CD8-positive, alpha-beta memory T cell (primary cell): ENCODE measurements at regions not wholly inside any gene's neighbourhood (a gene's known extent, or its start where the extent isn't known, plus 50 kb on each side); places are given as distances from the start of the nearest gene placed in this dataset.

Source experiments
- CTCF ChIA-PET: fragments of 350-600 bp; sonication (Branson Sonifier 250); formaldehyde crosslinking; loops from one replicate; lab custom pipeline; 2021; ENCODE audit warnings: antibody characterized with exemption; lab: Charles Lee
- POLR2A ChIA-PET: fragments of 350-600 bp; sonication (Branson Sonifier 250); formaldehyde crosslinking; loops from one replicate; lab custom pipeline; 2021; ENCODE audit warnings: antibody characterized with exemption; lab: Charles Lee
- DNase-seq, 5 donors: peaks; one replicate each; pipeline versions ENCODE4 v3.0.0 to v3.0.0-alpha.2; 2020 to 2022; ENCODE audit warnings: mixed read lengths in 1 of 5
- H3K27ac ChIP-seq: one replicate; pipeline ENCODE4 v1.7.0; 2013; ENCODE audit warnings: low read depth, mild to moderate bottlenecking, low read length, moderate library complexity
- H3K27me3 ChIP-seq: 2 replicates; pipeline ENCODE4 v1.7.0; 2013; ENCODE audit warnings: low read length, mild to moderate bottlenecking; ENCODE audit not compliant: insufficient read depth, poor library complexity, severe bottlenecking
- H3K36me3 ChIP-seq: 2 replicates; pipeline ENCODE4 v1.7.0; 2013; ENCODE audit warnings: mild to moderate bottlenecking, low read length, moderate library complexity; ENCODE audit not compliant: insufficient read depth
- H3K4me1 ChIP-seq: 2 replicates; pipeline ENCODE4 v1.7.0; 2013; ENCODE audit warnings: mild to moderate bottlenecking, low read length, moderate library complexity; ENCODE audit not compliant: insufficient read depth
- H3K4me3 ChIP-seq: 2 replicates; pipeline ENCODE4 v1.7.0; 2013; ENCODE audit warnings: mild to moderate bottlenecking, low read length
- H3K9me3 ChIP-seq: 2 replicates; pipeline ENCODE4 v1.7.0; 2013; ENCODE audit warnings: mild to moderate bottlenecking, low read length
- H3K27ac Mint-ChIP-seq, 8 donors: one replicate each; pipeline ENCODE4 v1.8.0; 2020 to 2021; ENCODE audit warnings: mixed read lengths in 8 of 8, mild to moderate bottlenecking in 6 of 8, inconsistent platforms in 3 of 8, moderate library complexity in 3 of 8
- H3K27me3 Mint-ChIP-seq, 2 donors: one replicate each; pipeline ENCODE4 v1.8.0; 2020 to 2021; ENCODE audit warnings: mixed read lengths in 2 of 2, mild to moderate bottlenecking in 1 of 2, moderate library complexity in 1 of 2
- H3K36me3 Mint-ChIP-seq, 3 donors: one replicate each; pipeline ENCODE4 v1.8.0; 2020 to 2021; ENCODE audit warnings: mixed read lengths in 3 of 3, inconsistent platforms in 1 of 3, mild to moderate bottlenecking in 1 of 3
- H3K4me1 Mint-ChIP-seq, 3 donors: one replicate each; pipeline ENCODE4 v1.8.0; 2020 to 2021; ENCODE audit warnings: mixed read lengths in 3 of 3, inconsistent platforms in 1 of 3, mild to moderate bottlenecking in 1 of 3
- H3K4me3 Mint-ChIP-seq, 7 donors: one replicate each; pipeline ENCODE4 v1.8.0; 2020 to 2021; ENCODE audit warnings: mixed read lengths in 7 of 7, mild to moderate bottlenecking in 6 of 7, moderate library complexity in 4 of 7, inconsistent platforms in 2 of 7
- H3K9me3 Mint-ChIP-seq, 5 donors: one replicate each; pipeline ENCODE4 v1.8.0; 2020 to 2022; ENCODE audit warnings: mixed read lengths in 5 of 5, mild to moderate bottlenecking in 3 of 5, moderate library complexity in 2 of 5, inconsistent platforms in 1 of 5

- Mint-ChIP-seq H3K36me3 (no peaks in the 10 kb centered on the region), H3K4me1 (no peaks in the 10 kb centered on the region), H3K4me3 (no peak overlapping the region), H3K9me3 (peaks cover 0 to 2% (median 0%) of the 10 kb centered on the region in 5 donors), H3K27me3 (peaks cover 0 to 2% of the 10 kb centered on the region in 2 donors), H3K27ac (no peak overlapping the region)
- DNase-seq, result no peak
- H3K4me3 ChIP-seq, result no peak overlapping the region
- no peaks in the 10 kb centered on the region for H3K9me3 ChIP-seq
- H3K4me1 ChIP-seq, result no peaks in the 10 kb centered on the region
- ChIA-PET POLR2A (no interaction called here), CTCF (no interaction called here)
- H3K27me3 ChIP-seq, result no peaks in the 10 kb centered on the region
- no peaks in the 10 kb centered on the region for H3K36me3 ChIP-seq
- H3K27ac ChIP-seq, result no peak overlapping the region
These were observed 387.3 kb downstream of the LRIG3 start for GRCh38 chr12:58532855-58533608.

GRCh38 chr12:58533652-58534051 lies 386.7 kb downstream of the LRIG3 start:
- Histone ChIP-seq H3K36me3 (no peaks in the 10 kb centered on the region), H3K27me3 (no peaks in the 10 kb centered on the region), H3K4me3 (no peak overlapping the region), H3K4me1 (no peaks in the 10 kb centered on the region), H3K27ac (no peak overlapping the region), H3K9me3 (no peaks in the 10 kb centered on the region)
- Mint-ChIP-seq H3K4me1 (no peaks in the 10 kb centered on the region), H3K9me3 (peaks cover 0 to under 1% (median 0%) of the 10 kb centered on the region in 5 donors), H3K27me3 (peaks cover 0 to 2% of the 10 kb centered on the region in 2 donors), H3K4me3 (no peak overlapping the region), H3K27ac (no peak overlapping the region), H3K36me3 (no peaks in the 10 kb centered on the region)
- no peak for DNase-seq
- POLR2A ChIA-PET, result no interaction called here
- CTCF ChIA-PET, result no interaction called here

- Mint-ChIP-seq H3K9me3 (no peaks in the 10 kb centered on the region), H3K4me1 (no peaks in the 10 kb centered on the region), H3K4me3 (no peak overlapping the region), H3K27ac (no peak overlapping the region), H3K27me3 (peaks cover 0 to 4% of the 10 kb centered on the region in 2 donors), H3K36me3 (no peaks in the 10 kb centered on the region)
- ChIA-PET CTCF (no interaction called here), POLR2A (no interaction called here)
- no peak overlapping the region for H3K27ac ChIP-seq
- no peaks in the 10 kb centered on the region for H3K4me1 ChIP-seq
- no peak overlapping the region for H3K4me3 ChIP-seq
- no peak for DNase-seq
- H3K36me3 ChIP-seq, result no peaks in the 10 kb centered on the region
- H3K27me3 ChIP-seq, result no peaks in the 10 kb centered on the region
- no peaks in the 10 kb centered on the region for H3K9me3 ChIP-seq
These were observed 383.0 kb downstream of the LRIG3 start for GRCh38 chr12:58537278-58537677.

DNA sequence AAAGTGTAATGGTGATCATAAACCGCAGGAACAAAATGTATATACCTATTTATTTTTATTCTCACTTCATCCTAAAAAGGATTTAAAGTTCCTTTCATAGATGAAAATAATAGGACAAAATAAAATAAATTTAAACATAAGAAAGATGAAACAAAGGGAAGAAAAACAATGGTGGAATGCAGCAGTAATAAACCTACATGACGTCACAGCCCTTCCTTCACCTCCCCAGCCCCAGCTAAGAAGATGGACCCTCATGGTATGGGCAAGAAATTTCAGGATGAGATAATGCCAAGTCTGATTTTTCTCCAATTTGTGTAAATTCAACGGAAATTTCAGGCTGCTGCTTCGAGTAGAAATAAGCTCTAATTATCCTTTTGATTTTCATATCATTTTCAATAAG lies 381.0 kb downstream of the LRIG3 start:
- H3K9me3 Mint-ChIP-seq, result peaks cover 0 to 7% (median 0%) of the 10 kb centered on the region in 5 donors

DNA sequence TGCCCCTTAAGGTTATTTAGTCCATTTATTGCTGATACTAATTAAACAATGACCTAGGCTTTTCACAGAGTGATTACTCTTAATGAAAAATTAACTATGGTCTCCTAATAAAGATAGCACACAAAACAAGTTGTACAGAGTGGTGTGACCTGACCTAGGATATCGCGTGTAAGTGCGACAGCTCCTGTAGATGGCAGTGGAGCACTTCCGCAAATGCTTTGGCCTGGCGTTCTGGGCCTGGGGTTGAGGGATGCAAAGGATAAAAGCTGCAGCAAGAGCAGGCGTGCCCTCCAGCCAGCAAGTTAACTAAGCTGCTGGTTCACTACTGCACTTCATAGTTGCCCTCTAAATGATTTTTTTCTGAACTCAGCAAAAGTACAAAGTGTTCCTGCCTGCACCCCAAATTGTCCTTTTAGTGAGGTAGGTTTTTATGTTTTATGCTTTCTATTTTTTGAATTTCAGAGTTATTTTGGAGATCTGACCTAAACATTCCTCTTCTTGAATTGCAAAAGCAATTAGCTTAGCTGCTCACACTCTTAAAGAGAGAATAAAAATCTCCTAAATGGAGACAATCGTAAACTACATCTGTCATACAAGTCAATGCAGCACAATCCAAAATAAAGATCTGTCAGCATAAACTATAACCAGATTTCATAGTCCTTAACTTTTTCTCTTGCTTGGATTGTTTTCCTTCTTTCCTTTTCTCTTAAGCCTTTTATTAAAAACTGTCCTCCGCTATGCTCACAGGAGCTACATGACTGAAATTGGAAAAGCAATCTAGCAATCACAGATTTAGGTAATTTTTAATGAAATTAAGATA lies 379.6 kb downstream of the LRIG3 start:
- Histone ChIP-seq H3K27ac (no peak overlapping the region), H3K27me3 (no peaks in the 10 kb centered on the region), H3K36me3 (no peaks in the 10 kb centered on the region), H3K9me3 (no peaks in the 10 kb centered on the region), H3K4me1 (no peaks in the 10 kb centered on the region), H3K4me3 (no peak overlapping the region)
- no peaks in the 10 kb centered on the region for H3K4me1 Mint-ChIP-seq
- peaks cover 0 to 2% of the 10 kb centered on the region in 2 donors for H3K27me3 Mint-ChIP-seq
- no peak overlapping the region for H3K27ac Mint-ChIP-seq
- H3K4me3 Mint-ChIP-seq, result no peak overlapping the region
- H3K36me3 Mint-ChIP-seq, result no peaks in the 10 kb centered on the region
- H3K9me3 Mint-ChIP-seq, result peaks cover 0 to 7% (median 0%) of the 10 kb centered on the region in 5 donors
- ChIA-PET POLR2A (no interaction called here), CTCF (no interaction called here)
- DNase-seq, result no peak

More for the DNA sequence above, 381.0 kb downstream of the LRIG3 start:
- Mint-ChIP-seq H3K27ac (no peak overlapping the region), H3K36me3 (no peaks in the 10 kb centered on the region), H3K4me1 (no peaks in the 10 kb centered on the region), H3K27me3 (peaks cover 0 to 2% of the 10 kb centered on the region in 2 donors), H3K4me3 (no peak overlapping the region)
- ChIA-PET POLR2A (no interaction called here), CTCF (no interaction called here)
- Histone ChIP-seq H3K36me3 (no peaks in the 10 kb centered on the region), H3K27me3 (no peaks in the 10 kb centered on the region), H3K4me3 (no peak overlapping the region), H3K27ac (no peak overlapping the region), H3K9me3 (no peaks in the 10 kb centered on the region), H3K4me1 (no peaks in the 10 kb centered on the region)
- DNase-seq, result no peak

GRCh38 chr12:58541300-58541690 lies 379.0 kb downstream of the LRIG3 start:
- Mint-ChIP-seq H3K27me3 (peaks cover 0 to 2% of the 10 kb centered on the region in 2 donors), H3K36me3 (no peaks in the 10 kb centered on the region), H3K4me1 (no peaks in the 10 kb centered on the region), H3K9me3 (peaks cover 0 to 7% (median 0%) of the 10 kb centered on the region in 5 donors), H3K4me3 (no peak overlapping the region), H3K27ac (no peak overlapping the region)
- H3K27me3 ChIP-seq, result no peaks in the 10 kb centered on the region
- no peak overlapping the region for H3K4me3 ChIP-seq
- H3K27ac ChIP-seq, result no peak overlapping the region
- no peaks in the 10 kb centered on the region for H3K9me3 ChIP-seq
- ChIA-PET CTCF (no interaction called here), POLR2A (no interaction called here)
- no peaks in the 10 kb centered on the region for H3K36me3 ChIP-seq
- DNase-seq, result no peak
- no peaks in the 10 kb centered on the region for H3K4me1 ChIP-seq

GRCh38 chr12:58544281-58544680 lies 376.0 kb downstream of the LRIG3 start:
- Histone ChIP-seq H3K36me3 (no peaks in the 10 kb centered on the region), H3K4me1 (no peaks in the 10 kb centered on the region), H3K27ac (no peak overlapping the region), H3K9me3 (no peaks in the 10 kb centered on the region), H3K4me3 (no peak overlapping the region), H3K27me3 (no peaks in the 10 kb centered on the region)
- ChIA-PET CTCF (no interaction called here), POLR2A (no interaction called here)
- no peak overlapping the region for H3K4me3 Mint-ChIP-seq
- no peaks in the 10 kb centered on the region for H3K4me1 Mint-ChIP-seq
- no peak overlapping the region for H3K27ac Mint-ChIP-seq
- peaks cover 0 to 7% (median 0%) of the 10 kb centered on the region in 5 donors for H3K9me3 Mint-ChIP-seq
- H3K36me3 Mint-ChIP-seq, result no peaks in the 10 kb centered on the region
- peaks cover 0 to 2% of the 10 kb centered on the region in 2 donors for H3K27me3 Mint-ChIP-seq
- DNase-seq, result no peak

DNA sequence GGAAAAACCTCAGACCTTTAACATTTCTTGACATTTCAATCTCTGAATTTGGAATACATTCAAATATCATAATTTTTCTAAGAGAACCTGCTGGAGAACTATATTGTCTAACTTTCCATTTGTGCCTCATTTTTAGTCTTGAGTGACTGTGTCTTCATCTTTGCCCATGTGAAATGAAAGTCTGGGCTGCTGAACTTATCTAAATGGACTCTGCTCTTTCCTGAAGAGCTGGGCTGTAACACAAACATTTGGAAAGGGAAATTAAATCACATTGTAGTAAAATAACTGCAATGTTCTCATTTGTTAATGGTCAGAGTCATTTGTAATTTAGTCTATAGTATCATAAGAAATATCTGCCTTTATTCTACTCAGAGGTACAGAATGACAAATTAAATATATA lies 373.1 kb downstream of the LRIG3 start:
- Mint-ChIP-seq H3K4me3 (no peak overlapping the region), H3K36me3 (no peaks in the 10 kb centered on the region), H3K9me3 (peaks cover 0 to 7% (median 0%) of the 10 kb centered on the region in 5 donors), H3K27ac (no peak overlapping the region), H3K4me1 (no peaks in the 10 kb centered on the region), H3K27me3 (no peaks in the 10 kb centered on the region)
- Histone ChIP-seq H3K27me3 (no peaks in the 10 kb centered on the region), H3K4me1 (no peaks in the 10 kb centered on the region), H3K27ac (no peak overlapping the region), H3K9me3 (no peaks in the 10 kb centered on the region), H3K4me3 (no peak overlapping the region), H3K36me3 (no peaks in the 10 kb centered on the region)
- CTCF ChIA-PET, result no interaction called here
- no peak for DNase-seq
- POLR2A ChIA-PET, result no interaction called here
